Right lobe of liver (tissue), 4 donors: ENCODE measurements at regions not wholly inside any gene's neighbourhood (a gene's known extent, or its start where the extent isn't known, plus 50 kb on each side); places are given as distances from the start of the nearest gene placed in this dataset.

Experiments
- CTCF ChIP-seq, 4 donors: fragments of 200-600 bp in 3 of 4; fragments of 450-650 bp in 1 of 4; IDR thresholded peaks; one replicate each; pipeline versions ENCODE4 v1.5.1 to v1.8.0; 2016 to 2022; ENCODE audit warnings: antibody characterized with exemption in 4 of 4, mild to moderate bottlenecking in 2 of 4
- POLR2A ChIP-seq: fragments of 450-650 bp; IDR thresholded peaks from one replicate; pipeline ENCODE4 v1.6.1; 2017; ENCODE audit warnings: antibody characterized with exemption, mild to moderate bottlenecking
- donor health status: DM: no; HTN: no; CAD: no.
- donor health status: DM: no; HTN: no; CAD: no.
- donor health status: DM: no; HTN: yes; CAD: no.

- TF ChIP-seq POLR2A: no peak
- no peak for TF ChIP-seq CTCF (IDR thresholded peaks at IDR 0.05)
Observed at GRCh38 chr2:65599693-65600092, 167.3 kb upstream of the SPRED2 start.
